GM23338 (cell line): ENCODE measurements at regions not wholly inside any gene's neighbourhood (a gene's known extent, or its start where the extent isn't known, plus 50 kb on each side); places are given as distances from the start of the nearest gene placed in this dataset.

ENCODE experiments used
- ATAC-seq: fragments of 200-7000 bp; cut with Tn5 transposase; 3 replicates; pipeline ENCODE4 v1.9.1; 2020
- DNase-seq: peaks from one replicate; pipeline ENCODE4 v3.0.0-alpha.2; 2015; ENCODE audit warnings: low spot score
- H2AFZ ChIP-seq: fragments of 200-600 bp; sonication (generic); 2 replicates; pipeline ENCODE4 v1.8.0; 2016; ENCODE audit warnings: antibody characterized with exemption, mild to moderate bottlenecking, moderate library complexity
- H3F3A ChIP-seq: fragments of 200-600 bp; sonication (generic); replicated peaks from 2 replicates; pipeline ENCODE4 v1.8.0; 2017; ENCODE audit warnings: antibody characterized with exemption, mixed run types, low read depth
- H3K27ac ChIP-seq: fragments of 200-600 bp; sonication (generic); 2 replicates; pipeline ENCODE4 v1.6.1; 2016; ENCODE audit warnings: low read depth
- H3K27me3 ChIP-seq: fragments of 200-600 bp; sonication (generic); 2 replicates; pipeline ENCODE4 v1.8.0; 2016; ENCODE audit warnings: mild to moderate bottlenecking, mixed run types, moderate library complexity; ENCODE audit not compliant: insufficient read depth
- H3K36me3 ChIP-seq: fragments of 200-600 bp; sonication (generic); 2 replicates; pipeline ENCODE4 v1.8.0; 2016; ENCODE audit warnings: mild to moderate bottlenecking; ENCODE audit not compliant: insufficient read depth
- H3K4me1 ChIP-seq: fragments of 200-600 bp; sonication (generic); 2 replicates; pipeline ENCODE4 v1.8.0; 2016; ENCODE audit warnings: mild to moderate bottlenecking, moderate library complexity; ENCODE audit not compliant: insufficient read depth
- H3K4me2 ChIP-seq: fragments of 200-600 bp; sonication (generic); 2 replicates; pipeline ENCODE4 v1.7.1; 2017; ENCODE audit warnings: mixed run types
- H3K4me3 ChIP-seq: fragments of 200-600 bp; sonication (generic); 2 replicates; pipeline ENCODE4 v1.6.1; 2016; ENCODE audit warnings: mixed run types
- H3K79me2 ChIP-seq: fragments of 200-600 bp; sonication (generic); replicated peaks from 2 replicates; pipeline ENCODE4 v1.8.0; 2017; ENCODE audit warnings: mild to moderate bottlenecking; ENCODE audit not compliant: insufficient read depth
- H3K9me2 ChIP-seq: fragments of 200-600 bp; sonication (generic); 2 replicates; pipeline ENCODE4 v1.8.0; 2017; ENCODE audit not compliant: insufficient read depth
- H4K20me1 ChIP-seq: fragments of 200-600 bp; sonication (generic); replicated peaks from 2 replicates; pipeline ENCODE4 v1.8.0; 2017; ENCODE audit warnings: mild to moderate bottlenecking; ENCODE audit not compliant: insufficient read depth
- H3K27ac Mint-ChIP-seq: 2 replicates; pipeline ENCODE4 v1.8.0; 2020; ENCODE audit warnings: inconsistent platforms, mild to moderate bottlenecking, moderate library complexity, mixed read lengths
- H3K27me3 Mint-ChIP-seq: 3 replicates; pipeline ENCODE4 v1.8.0; 2022; ENCODE audit warnings: low read depth, mild to moderate bottlenecking, moderate library complexity, mixed read lengths, inconsistent platforms; ENCODE audit not compliant: insufficient read depth, poor library complexity
- H3K36me3 Mint-ChIP-seq: 3 replicates; pipeline ENCODE4 v1.8.0; 2021; ENCODE audit warnings: low read depth, mild to moderate bottlenecking, inconsistent platforms, moderate library complexity, mixed read lengths
- H3K4me1 Mint-ChIP-seq: 3 replicates; pipeline ENCODE4 v1.8.0; 2020; ENCODE audit warnings: mild to moderate bottlenecking, inconsistent platforms, mixed read lengths
- H3K4me3 Mint-ChIP-seq: 3 replicates; pipeline ENCODE4 v1.8.0; 2021; ENCODE audit warnings: moderate library complexity, mild to moderate bottlenecking, inconsistent platforms, mixed read lengths
- H3K9me3 Mint-ChIP-seq: 3 replicates; pipeline ENCODE4 v1.8.0; 2020; ENCODE audit warnings: moderate library complexity, mild to moderate bottlenecking, inconsistent platforms, mixed read lengths
- CREB1 ChIP-seq: fragments of 250-450 bp; sonication (Bioruptor Pico); IDR thresholded peaks from 2 replicates; pipeline ENCODE4 v1.5.0; 2020; ENCODE audit warnings: low read depth, mild to moderate bottlenecking, moderate library complexity
- EZH2 ChIP-seq: fragments of 200-600 bp; sonication (generic); IDR thresholded peaks from one replicate; pipeline ENCODE4 v1.8.0; 2017; ENCODE audit warnings: antibody characterized with exemption, mild to moderate bottlenecking, low read depth; ENCODE audit not compliant: unreplicated experiment
- EZH2phosphoT487 ChIP-seq: fragments of 200-600 bp; sonication (generic); IDR thresholded peaks from one replicate; pipeline ENCODE4 v1.8.1; 2018; ENCODE audit warnings: antibody characterized with exemption; ENCODE audit not compliant: unreplicated experiment
- JUNB ChIP-seq: IDR thresholded peaks from one replicate; pipeline ENCODE4 v1.6.1; 2016; ENCODE audit warnings: antibody characterized with exemption; ENCODE audit not compliant: unreplicated experiment
- POLR2AphosphoS5 ChIP-seq: IDR thresholded peaks from 2 replicates; pipeline ENCODE4 v1.6.1; 2016; ENCODE audit warnings: antibody characterized with exemption, low read depth
- STAT1 ChIP-seq: IDR thresholded peaks from one replicate; pipeline ENCODE4 v1.6.1; 2016; ENCODE audit warnings: antibody characterized with exemption; ENCODE audit not compliant: unreplicated experiment
- ZNF114 ChIP-seq: fragments of 250-450 bp; sonication (Bioruptor Pico); IDR thresholded peaks from 2 replicates; pipeline ENCODE4 v1.5.0; 2020; ENCODE audit warnings: mild to moderate bottlenecking, moderate library complexity
- TF ChIP-seq, protein P1 (sequence below), 2 experiments: fragments of 200-600 bp in 1 of 2; sonication (generic) in 1 of 2; conservative IDR thresholded peaks; 2 replicates each; pipeline versions ENCODE4 v1.5.1 to v1.6.1; 2016 to 2017; ENCODE audit warnings: antibody characterized with exemption in 2 of 2, low read depth in 2 of 2, mild to moderate bottlenecking in 2 of 2, moderate library complexity in 1 of 2
- TF ChIP-seq, protein P2 (sequence below): IDR thresholded peaks from 2 replicates; pipeline ENCODE4 v1.6.1; 2016; ENCODE audit warnings: antibody characterized with exemption
- TF ChIP-seq, protein P3 (sequence below): IDR thresholded peaks from one replicate; pipeline ENCODE4 v1.6.1; 2018; ENCODE audit warnings: antibody characterized with exemption; ENCODE audit not compliant: unreplicated experiment

- Histone ChIP-seq H3K27ac (no peak overlapping the region), H3K4me1 (peaks cover 4% of the 10 kb centered on the region; the same call in 1 of the 2 replicates), H3K9me2 (no peaks in the 10 kb centered on the region), H2AFZ (no peak overlapping the region), H3K4me3 (no peak overlapping the region), H3K4me2 (no peak overlapping the region), H4K20me1 (no peaks in the 10 kb centered on the region), H3F3A (no peaks in the 10 kb centered on the region), H3K79me2 (no peaks in the 10 kb centered on the region), H3K36me3 (no peaks in the 10 kb centered on the region; the same call in 1 of the 2 replicates), H3K27me3 (no peaks in the 10 kb centered on the region)
- Mint-ChIP-seq H3K27me3 (peaks cover 3% of the 10 kb centered on the region), H3K27ac (no peak overlapping the region), H3K4me1 (peaks cover 6% of the 10 kb centered on the region), H3K9me3 (no peaks in the 10 kb centered on the region), H3K4me3 (no peak overlapping the region), H3K36me3 (no peaks in the 10 kb centered on the region)
- no peak for DNase-seq
- ATAC-seq, result no peak
- TF ChIP-seq STAT1 (no peak), ZNF114 (CRISPR knock-in tag) (no peak), EZH2phosphoT487 (no peak), CREB1 (CRISPR knock-in tag) (no peak), JUNB (no peak), POLR2AphosphoS5 (no peak), EZH2 (no peak)
- TF ChIP-seq, protein P1, sequence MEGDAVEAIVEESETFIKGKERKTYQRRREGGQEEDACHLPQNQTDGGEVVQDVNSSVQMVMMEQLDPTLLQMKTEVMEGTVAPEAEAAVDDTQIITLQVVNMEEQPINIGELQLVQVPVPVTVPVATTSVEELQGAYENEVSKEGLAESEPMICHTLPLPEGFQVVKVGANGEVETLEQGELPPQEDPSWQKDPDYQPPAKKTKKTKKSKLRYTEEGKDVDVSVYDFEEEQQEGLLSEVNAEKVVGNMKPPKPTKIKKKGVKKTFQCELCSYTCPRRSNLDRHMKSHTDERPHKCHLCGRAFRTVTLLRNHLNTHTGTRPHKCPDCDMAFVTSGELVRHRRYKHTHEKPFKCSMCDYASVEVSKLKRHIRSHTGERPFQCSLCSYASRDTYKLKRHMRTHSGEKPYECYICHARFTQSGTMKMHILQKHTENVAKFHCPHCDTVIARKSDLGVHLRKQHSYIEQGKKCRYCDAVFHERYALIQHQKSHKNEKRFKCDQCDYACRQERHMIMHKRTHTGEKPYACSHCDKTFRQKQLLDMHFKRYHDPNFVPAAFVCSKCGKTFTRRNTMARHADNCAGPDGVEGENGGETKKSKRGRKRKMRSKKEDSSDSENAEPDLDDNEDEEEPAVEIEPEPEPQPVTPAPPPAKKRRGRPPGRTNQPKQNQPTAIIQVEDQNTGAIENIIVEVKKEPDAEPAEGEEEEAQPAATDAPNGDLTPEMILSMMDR (conservative IDR thresholded peaks at IDR 0.05; ENCODE audit: low read depth in 2 of 2), result no peak
- TF ChIP-seq, protein P2, sequence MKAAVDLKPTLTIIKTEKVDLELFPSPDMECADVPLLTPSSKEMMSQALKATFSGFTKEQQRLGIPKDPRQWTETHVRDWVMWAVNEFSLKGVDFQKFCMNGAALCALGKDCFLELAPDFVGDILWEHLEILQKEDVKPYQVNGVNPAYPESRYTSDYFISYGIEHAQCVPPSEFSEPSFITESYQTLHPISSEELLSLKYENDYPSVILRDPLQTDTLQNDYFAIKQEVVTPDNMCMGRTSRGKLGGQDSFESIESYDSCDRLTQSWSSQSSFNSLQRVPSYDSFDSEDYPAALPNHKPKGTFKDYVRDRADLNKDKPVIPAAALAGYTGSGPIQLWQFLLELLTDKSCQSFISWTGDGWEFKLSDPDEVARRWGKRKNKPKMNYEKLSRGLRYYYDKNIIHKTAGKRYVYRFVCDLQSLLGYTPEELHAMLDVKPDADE, result no peak
- TF ChIP-seq, protein P3, sequence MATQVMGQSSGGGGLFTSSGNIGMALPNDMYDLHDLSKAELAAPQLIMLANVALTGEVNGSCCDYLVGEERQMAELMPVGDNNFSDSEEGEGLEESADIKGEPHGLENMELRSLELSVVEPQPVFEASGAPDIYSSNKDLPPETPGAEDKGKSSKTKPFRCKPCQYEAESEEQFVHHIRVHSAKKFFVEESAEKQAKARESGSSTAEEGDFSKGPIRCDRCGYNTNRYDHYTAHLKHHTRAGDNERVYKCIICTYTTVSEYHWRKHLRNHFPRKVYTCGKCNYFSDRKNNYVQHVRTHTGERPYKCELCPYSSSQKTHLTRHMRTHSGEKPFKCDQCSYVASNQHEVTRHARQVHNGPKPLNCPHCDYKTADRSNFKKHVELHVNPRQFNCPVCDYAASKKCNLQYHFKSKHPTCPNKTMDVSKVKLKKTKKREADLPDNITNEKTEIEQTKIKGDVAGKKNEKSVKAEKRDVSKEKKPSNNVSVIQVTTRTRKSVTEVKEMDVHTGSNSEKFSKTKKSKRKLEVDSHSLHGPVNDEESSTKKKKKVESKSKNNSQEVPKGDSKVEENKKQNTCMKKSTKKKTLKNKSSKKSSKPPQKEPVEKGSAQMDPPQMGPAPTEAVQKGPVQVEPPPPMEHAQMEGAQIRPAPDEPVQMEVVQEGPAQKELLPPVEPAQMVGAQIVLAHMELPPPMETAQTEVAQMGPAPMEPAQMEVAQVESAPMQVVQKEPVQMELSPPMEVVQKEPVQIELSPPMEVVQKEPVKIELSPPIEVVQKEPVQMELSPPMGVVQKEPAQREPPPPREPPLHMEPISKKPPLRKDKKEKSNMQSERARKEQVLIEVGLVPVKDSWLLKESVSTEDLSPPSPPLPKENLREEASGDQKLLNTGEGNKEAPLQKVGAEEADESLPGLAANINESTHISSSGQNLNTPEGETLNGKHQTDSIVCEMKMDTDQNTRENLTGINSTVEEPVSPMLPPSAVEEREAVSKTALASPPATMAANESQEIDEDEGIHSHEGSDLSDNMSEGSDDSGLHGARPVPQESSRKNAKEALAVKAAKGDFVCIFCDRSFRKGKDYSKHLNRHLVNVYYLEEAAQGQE, result no peak
Measured at GRCh38 chr4:108327642-108328382, 159.1 kb upstream of the LEF1 start.
